GM19455 (cell line): ENCODE measurements at regions not wholly inside any gene's neighbourhood (a gene's known extent, or its start where the extent isn't known, plus 50 kb on each side); places are given as distances from the start of the nearest gene placed in this dataset.

Source experiments
- ATAC-seq: cut with Tn5 transposase; IDR thresholded peaks from one replicate; pipeline ENCODE4 v1.9.1; 2021; ENCODE audit not compliant: unreplicated experiment

DNA sequence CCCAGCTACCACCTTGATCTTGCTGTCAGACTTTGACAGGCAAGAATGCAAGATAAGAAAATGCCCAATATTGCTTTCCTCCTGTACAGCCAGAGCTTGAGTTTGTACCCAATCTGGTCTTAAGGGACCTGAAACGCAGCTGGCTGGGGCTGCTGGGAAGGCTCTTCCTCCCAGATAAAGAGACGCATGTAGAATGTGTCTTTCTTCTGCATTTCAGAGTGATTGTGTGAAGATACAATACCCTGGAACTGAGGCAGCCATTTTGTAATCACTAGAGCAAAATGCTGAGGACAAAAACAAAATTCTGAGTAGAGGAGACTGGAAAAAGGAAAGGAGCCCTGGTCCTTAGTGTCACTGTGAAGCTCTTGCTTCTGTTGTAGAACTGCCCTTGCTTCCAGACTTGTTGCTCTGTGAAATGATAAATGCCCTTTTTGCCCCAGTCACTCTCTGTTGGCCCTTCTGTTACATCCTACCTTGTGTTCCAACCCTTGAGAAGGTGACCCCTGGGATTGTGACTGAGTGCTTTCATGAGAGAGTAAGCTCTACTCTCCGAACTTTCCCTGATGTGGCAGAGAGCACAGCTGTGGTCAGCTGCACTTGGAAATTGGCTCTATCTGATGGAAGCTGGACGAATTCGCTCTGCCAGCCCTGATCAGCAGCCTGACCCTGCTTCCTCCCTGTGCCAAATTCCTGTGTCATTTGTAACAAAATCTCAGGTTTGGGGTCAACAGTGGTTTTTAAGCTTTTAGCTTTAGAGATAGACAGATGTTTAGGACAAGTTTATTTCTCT lies 137.4 kb upstream of the RBMS1 start:
- ATAC-seq: no peak

- ATAC-seq: no peak
These were observed 138.7 kb upstream of the RBMS1 start for GRCh38 chr2:160632084-160632975.

- no peak for ATAC-seq
These were observed 140.8 kb upstream of the RBMS1 start for GRCh38 chr2:160634436-160634835.

GRCh38 chr2:160635488-160635887 lies 141.9 kb upstream of the RBMS1 start:
- no peak for ATAC-seq

DNA sequence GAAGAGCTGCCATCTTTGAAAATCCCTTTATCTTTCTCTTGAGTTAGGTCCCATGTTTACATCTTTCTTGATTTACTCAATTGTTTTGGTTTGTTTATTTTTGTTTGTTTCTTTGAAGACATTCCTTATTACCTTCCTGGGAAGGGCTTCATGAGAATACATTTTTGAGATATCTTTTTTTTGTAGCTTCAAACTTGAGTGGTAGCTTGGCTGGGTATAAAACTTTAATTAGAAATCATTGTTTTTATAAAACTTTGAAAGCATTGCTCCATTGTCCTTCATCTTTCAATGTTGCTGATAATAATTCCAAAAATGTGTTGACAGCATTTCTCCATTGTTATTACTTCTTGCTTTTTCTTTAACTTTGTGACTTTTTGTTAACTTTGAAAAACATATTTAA lies 145.9 kb upstream of the RBMS1 start:
- no peak for ATAC-seq

- ATAC-seq: no peak
These were observed 153.3 kb upstream of the RBMS1 start for GRCh38 chr2:160646684-160647444.

DNA sequence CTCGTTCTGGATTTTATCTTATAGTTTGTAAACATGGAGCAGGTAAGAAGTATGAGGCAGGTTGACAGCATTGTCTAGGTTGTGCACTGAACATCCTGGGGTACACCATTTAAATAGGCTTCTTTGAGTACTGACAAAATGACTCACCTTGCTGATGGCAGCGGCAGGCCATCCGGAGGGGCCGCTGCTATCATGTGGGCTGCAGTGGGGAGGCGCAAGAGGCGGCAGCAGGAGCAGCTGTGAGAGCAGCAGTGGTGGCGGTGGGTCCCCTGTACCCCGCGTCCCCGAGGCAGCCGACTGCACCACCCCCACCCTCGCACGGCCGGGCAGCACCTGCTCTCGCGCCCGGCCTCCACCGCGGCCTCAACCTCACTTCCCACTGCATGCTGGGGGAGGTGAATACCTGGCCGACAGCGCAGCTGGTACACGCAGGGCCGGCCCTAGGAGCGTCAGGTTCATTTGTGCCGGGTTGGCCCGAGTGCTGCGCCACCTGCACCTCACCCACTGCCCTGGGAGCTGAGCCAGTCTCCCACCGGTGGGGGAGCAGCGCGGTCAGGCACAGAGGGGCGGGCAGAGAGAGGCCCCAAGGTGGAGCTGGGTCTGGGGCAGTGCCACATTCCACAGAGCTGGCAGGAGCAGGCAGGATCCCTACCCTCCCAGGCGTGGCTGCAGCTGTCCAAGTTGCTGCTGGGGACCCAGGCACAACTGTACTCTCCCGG lies 154.5 kb upstream of the RBMS1 start:
- ATAC-seq: no peak

- ATAC-seq: no peak
These were observed 156.1 kb upstream of the RBMS1 start for GRCh38 chr2:160649698-160650097.

GRCh38 chr2:160650196-160651118 lies 156.8 kb upstream of the RBMS1 start:
- ATAC-seq: no peak

- ATAC-seq: no peak
These were observed 158.0 kb upstream of the RBMS1 start for GRCh38 chr2:160651416-160652200.

GRCh38 chr2:160652236-160652635 lies 158.6 kb upstream of the RBMS1 start:
- no peak for ATAC-seq

GRCh38 chr2:160657196-160657595 lies 163.6 kb upstream of the RBMS1 start:
- no peak for ATAC-seq

DNA sequence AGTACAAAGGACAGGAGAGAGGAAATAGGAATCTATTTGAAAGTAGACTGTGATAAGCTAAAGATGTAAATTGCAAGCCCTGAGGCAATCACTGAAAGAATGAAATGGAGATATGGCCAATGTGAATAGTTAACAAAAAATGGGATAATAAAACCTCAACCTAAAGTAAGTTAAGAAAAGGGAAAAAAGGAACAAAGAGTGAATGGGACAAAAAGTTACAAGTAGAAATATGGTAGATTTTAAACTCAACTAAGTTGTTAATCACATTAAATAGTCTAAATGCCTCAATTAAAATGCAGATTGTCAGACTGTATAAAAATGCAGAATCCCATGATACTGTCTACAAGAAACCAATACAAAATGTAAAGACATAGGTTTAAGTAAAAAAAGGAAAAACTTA lies 165.2 kb upstream of the RBMS1 start:
- ATAC-seq: no peak

- ATAC-seq: no peak
These were observed 167.1 kb upstream of the RBMS1 start for GRCh38 chr2:160660741-160661140.

DNA sequence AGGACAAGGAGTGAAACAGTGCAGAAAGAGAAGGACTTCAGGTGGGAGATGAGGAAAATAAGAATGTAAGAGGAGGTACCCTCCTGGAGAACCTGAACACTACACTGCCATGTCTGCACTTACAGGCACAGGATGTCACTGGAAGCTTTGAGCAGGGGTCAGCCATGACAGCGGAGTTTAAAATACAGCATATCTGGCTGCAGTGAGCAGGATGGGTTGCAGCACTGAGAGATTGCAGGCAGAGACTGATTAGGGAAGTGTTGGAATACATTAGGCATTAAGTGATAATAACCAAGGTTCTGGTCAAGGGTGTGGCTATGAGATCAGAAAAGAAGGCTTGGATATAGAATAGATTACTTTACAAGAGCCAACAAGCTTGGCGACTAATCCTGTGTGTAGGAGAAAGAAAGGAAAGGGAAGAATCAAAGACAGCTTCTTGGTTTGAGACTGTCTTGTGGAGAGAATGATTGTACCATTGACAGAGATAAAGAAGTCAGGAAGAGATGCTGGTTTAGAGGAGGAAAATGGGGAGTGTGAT lies 171.1 kb upstream of the RBMS1 start:
- no peak for ATAC-seq

DNA sequence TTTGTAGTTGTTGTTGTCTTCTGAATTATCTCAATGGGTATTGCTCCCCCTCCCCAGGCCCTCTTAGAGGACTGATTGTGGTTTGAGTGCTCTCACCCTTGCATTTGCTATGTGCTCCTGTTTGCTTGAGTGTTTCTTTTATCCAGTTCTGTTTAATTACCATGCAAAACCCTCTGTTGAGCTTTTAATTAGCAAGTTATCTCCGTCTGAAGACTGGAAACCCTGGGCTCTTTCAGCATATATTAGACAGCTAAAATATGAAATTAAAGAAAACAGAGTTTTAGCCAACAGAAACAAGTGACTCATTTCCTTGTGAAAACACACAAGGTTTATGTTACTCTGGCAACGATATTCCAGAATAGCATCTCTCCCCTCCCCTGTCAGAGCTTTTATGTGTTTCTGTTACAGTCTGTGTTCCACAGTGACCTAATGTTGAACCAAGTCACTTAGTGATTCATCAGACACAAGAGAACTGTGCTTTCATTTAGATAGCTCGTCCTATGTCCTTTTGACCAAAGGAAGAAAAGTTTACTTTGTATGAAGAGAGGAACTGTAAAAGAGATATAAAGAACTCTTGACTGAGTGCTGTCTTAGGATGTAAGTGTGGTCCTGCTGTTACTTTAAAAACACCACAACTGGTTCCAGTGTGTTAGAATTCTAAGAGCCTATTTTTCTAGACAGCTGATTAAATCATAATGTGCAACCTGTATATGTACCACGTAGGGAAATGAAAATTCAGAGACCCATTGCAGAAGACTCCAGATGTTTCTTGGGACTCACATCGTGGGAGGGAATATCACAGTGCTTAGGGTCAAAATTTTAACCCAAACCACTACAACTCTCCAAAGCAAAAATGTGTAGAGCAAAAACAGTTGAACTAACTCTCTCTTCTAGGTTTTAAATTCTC lies 172.8 kb upstream of the RBMS1 start:
- ATAC-seq: peak; percentile 69

GRCh38 chr2:160667811-160668210 lies 174.2 kb upstream of the RBMS1 start:
- ATAC-seq: no peak

DNA sequence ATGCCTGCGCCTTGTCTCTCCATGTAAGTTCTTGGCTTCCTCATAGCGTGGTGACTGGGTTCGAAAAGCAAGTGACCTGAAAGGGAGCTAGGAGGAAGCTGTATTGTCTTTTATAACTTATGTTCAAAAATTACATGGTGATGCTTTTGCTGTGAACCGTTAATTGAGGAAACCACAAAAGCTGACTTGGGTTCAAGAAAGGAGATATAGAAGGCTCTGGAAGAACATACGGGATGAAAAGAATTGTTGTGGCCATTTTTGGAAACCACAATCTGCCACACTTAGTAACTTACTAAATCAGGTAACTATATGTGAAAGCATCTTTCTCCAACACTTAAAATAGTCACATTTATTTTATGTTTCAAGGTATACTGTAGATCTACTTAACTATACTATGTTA lies 177.0 kb upstream of the RBMS1 start:
- no peak for ATAC-seq
